H1 (cell line): ENCODE measurements at regions not wholly inside any gene's neighbourhood (a gene's known extent, or its start where the extent isn't known, plus 50 kb on each side); places are given as distances from the start of the nearest gene placed in this dataset.

Experiments used
- CTCF ChIA-PET: fragments of 300-600 bp; sonication (Branson Sonifier 250); formaldehyde crosslinking; loops from one replicate; lab custom pipeline; 2021; ENCODE audit not compliant: partially characterized antibody; lab: Charles Lee
- POLR2A ChIA-PET: fragments of 300-600 bp; sonication (Branson Sonifier 250); formaldehyde crosslinking; loops from one replicate; lab custom pipeline; 2021; ENCODE audit warnings: inconsistent platforms; ENCODE audit not compliant: partially characterized antibody; lab: Charles Lee
- DNase-seq, 2 experiments: peaks; one replicate each; pipeline versions ENCODE4 v3.0.0 to v3.0.0-alpha.2; 2010 to 2022; ENCODE audit warnings: low spot score in 2 of 2, low read depth in 1 of 2, mixed read lengths in 1 of 2
- FAIRE-seq: peaks from 2 replicates; lab custom pipeline; 2011; peaks lifted over from hg19 to GRCh38; lab: Jason Lieb, UNC
- H2AFZ ChIP-seq: 2 replicates; pipeline ENCODE4 v1.8.1; 2012; ENCODE audit warnings: low read length, inconsistent platforms
- H2AK5ac ChIP-seq: 2 replicates; pipeline ENCODE4 v1.6.1; 2013; ENCODE audit warnings: low read depth, low read length
- H2BK120ac ChIP-seq: replicated peaks from 2 replicates; pipeline ENCODE3; 2013; ENCODE audit warnings: low read depth, low read length, inconsistent platforms
- H2BK12ac ChIP-seq: 2 replicates; pipeline ENCODE4 v1.6.1; 2013; ENCODE audit warnings: low read depth, low read length
- H2BK15ac ChIP-seq: 2 replicates; pipeline ENCODE4 v1.6.1; 2013; ENCODE audit warnings: low read length
- H2BK20ac ChIP-seq: 2 replicates; pipeline ENCODE4 v1.6.1; 2013; ENCODE audit warnings: low read length
- H2BK5ac ChIP-seq: 2 replicates; pipeline ENCODE4 v1.6.1; 2013; ENCODE audit warnings: low read depth, low read length
- H3K14ac ChIP-seq: 2 replicates; pipeline ENCODE4 v1.6.1; 2013; ENCODE audit warnings: inconsistent platforms; ENCODE audit not compliant: insufficient read length
- H3K18ac ChIP-seq: 2 replicates; pipeline ENCODE4 v1.6.1; 2013; ENCODE audit warnings: low read length; ENCODE audit errors: extremely low read depth
- H3K23ac ChIP-seq: 2 replicates; pipeline ENCODE4 v1.6.1; 2013; ENCODE audit warnings: inconsistent platforms; ENCODE audit not compliant: insufficient read length
- H3K23me2 ChIP-seq: 2 replicates; pipeline ENCODE4 v1.6.1; 2013; ENCODE audit warnings: low read depth, low read length
- H3K27ac ChIP-seq: 2 replicates; pipeline ENCODE4 v1.6.1; 2011; ENCODE audit warnings: low read depth, low read length, inconsistent platforms
- H3K27me3 ChIP-seq, 4 experiments: replicated peaks in 1 of 4; 1 replicate in 1 of 4; 2 replicates in 3 of 4; pipeline versions ENCODE4 v1.6.1 to v1.8.1; 2011 to 2013; ENCODE audit warnings: low read length in 3 of 4, mild to moderate bottlenecking in 3 of 4, inconsistent platforms in 2 of 4, mixed read lengths in 2 of 4, moderate library complexity in 1 of 4; ENCODE audit not compliant: control insufficient read depth in 3 of 4, insufficient read depth in 3 of 4; ENCODE audit errors: extremely low read depth in 1 of 4
- H3K36me3 ChIP-seq, 4 experiments: 2 replicates each; pipeline versions ENCODE4 v1.6.1 to v1.8.1; 2011 to 2013; ENCODE audit warnings: mild to moderate bottlenecking in 4 of 4, low read length in 3 of 4, moderate library complexity in 2 of 4, control low read depth in 1 of 4, inconsistent platforms in 1 of 4; ENCODE audit not compliant: insufficient read depth in 4 of 4, control insufficient read depth in 2 of 4
- H3K4ac ChIP-seq: replicated peaks from 2 replicates; pipeline ENCODE3; 2013; ENCODE audit warnings: low read length, low read depth, mixed read lengths, inconsistent platforms; ENCODE audit not compliant: insufficient read length
- H3K4me1 ChIP-seq, 4 experiments: replicated peaks in 1 of 4; 1 replicate in 1 of 4; 2 replicates in 3 of 4; pipeline versions ENCODE4 v1.6.1 to v1.8.1; 2011 to 2013; ENCODE audit warnings: low read length in 3 of 4, inconsistent platforms in 2 of 4, mixed read lengths in 1 of 4; ENCODE audit not compliant: insufficient read depth in 4 of 4, control insufficient read depth in 3 of 4
- H3K4me2 ChIP-seq, 2 experiments: 2 replicates each; pipeline versions ENCODE4 v1.6.1 to v1.8.1; 2011 to 2013; ENCODE audit warnings: low read depth in 2 of 2, low read length in 2 of 2, control low read depth in 1 of 2, inconsistent platforms in 1 of 2, mild to moderate bottlenecking in 1 of 2; ENCODE audit not compliant: insufficient read depth in 1 of 2
- H3K4me3 ChIP-seq, 4 experiments: fragments of 200-600, 300-600 bp in 1 of 4; sonication (generic), shearing (Covaris generic), sonication (Bioruptor Twin) in 1 of 4; 2 replicates each; pipeline versions ENCODE4 v1.5.1 to v1.8.1; 2011 to 2016; ENCODE audit warnings: low read length in 4 of 4, low read depth in 3 of 4, control low read depth in 2 of 4, inconsistent platforms in 2 of 4, mild to moderate bottlenecking in 2 of 4, mixed read lengths in 1 of 4, moderate library complexity in 1 of 4; ENCODE audit not compliant: insufficient read depth in 2 of 4; ENCODE audit errors: extremely low read depth in 1 of 4
- H3K56ac ChIP-seq: replicated peaks from 2 replicates; pipeline ENCODE3; 2013; ENCODE audit warnings: low read depth, mild to moderate bottlenecking, mixed read lengths, low read length, inconsistent platforms; ENCODE audit not compliant: insufficient read length
- H3K79me1 ChIP-seq: 2 replicates; pipeline ENCODE4 v1.6.1; 2013; ENCODE audit warnings: low read depth, low read length, control low read depth
- H3K79me2 ChIP-seq, 2 experiments: 2 replicates each; pipeline versions ENCODE4 v1.6.1 to v1.8.1; 2012 to 2013; ENCODE audit warnings: low read length in 2 of 2, mild to moderate bottlenecking in 2 of 2, inconsistent platforms in 1 of 2; ENCODE audit not compliant: insufficient read depth in 2 of 2, control insufficient read depth in 1 of 2
- H3K9ac ChIP-seq, 4 experiments: replicated peaks in 1 of 4; 1 replicate in 1 of 4; 2 replicates in 3 of 4; pipeline versions ENCODE4 v1.6.1 to v1.8.1; 2011 to 2013; ENCODE audit warnings: low read depth in 3 of 4, low read length in 3 of 4, control low read depth in 2 of 4, mild to moderate bottlenecking in 2 of 4, moderate library complexity in 2 of 4, inconsistent platforms in 1 of 4; ENCODE audit errors: extremely low read depth in 1 of 4
- H3K9me3 ChIP-seq, 2 experiments: 2 replicates each; pipeline versions ENCODE4 v1.6.1 to v1.8.1; 2012 to 2013; ENCODE audit warnings: mild to moderate bottlenecking in 2 of 2, moderate library complexity in 2 of 2, control low read depth in 1 of 2, inconsistent platforms in 1 of 2, low read depth in 1 of 2, low read length in 1 of 2, mixed read lengths in 1 of 2; ENCODE audit not compliant: insufficient read depth in 2 of 2
- H4K20me1 ChIP-seq, 2 experiments: replicated peaks in 1 of 2; 2 replicates each; pipeline versions ENCODE3 to v1.8.1; 2011 to 2013; ENCODE audit warnings: inconsistent platforms in 2 of 2, low read length in 2 of 2, mild to moderate bottlenecking in 1 of 2; ENCODE audit not compliant: insufficient read depth in 2 of 2, control insufficient read depth in 1 of 2
- H4K5ac ChIP-seq: 2 replicates; pipeline ENCODE4 v1.6.1; 2013; ENCODE audit warnings: low read length, low read depth, mixed read lengths, inconsistent platforms; ENCODE audit not compliant: insufficient read length
- H4K8ac ChIP-seq: 2 replicates; pipeline ENCODE4 v1.8.0; 2013; ENCODE audit warnings: mild to moderate bottlenecking, moderate library complexity, low read length, inconsistent platforms; ENCODE audit not compliant: insufficient read depth; ENCODE audit errors: extremely low read depth
- H4K91ac ChIP-seq: replicated peaks from 2 replicates; pipeline ENCODE3; 2013; ENCODE audit warnings: low read length, mixed read lengths, inconsistent platforms; ENCODE audit not compliant: insufficient read length
- CREB1 ChIP-seq: IDR thresholded peaks from 2 replicates; pipeline ENCODE4 v1.6.1; 2012; ENCODE audit warnings: inconsistent platforms
- GABPA ChIP-seq: IDR thresholded peaks from 2 replicates; pipeline ENCODE4 v1.6.1; 2011; ENCODE audit warnings: mild to moderate bottlenecking, low read length, moderate library complexity, borderline replicate concordance; ENCODE audit not compliant: insufficient read depth
- SP2 ChIP-seq: IDR thresholded peaks from 2 replicates; pipeline ENCODE4 v1.6.1; 2012; ENCODE audit warnings: mild to moderate bottlenecking, low read length, inconsistent platforms
- TBP ChIP-seq: IDR thresholded peaks from 2 replicates; pipeline ENCODE4 v1.6.1; 2011; ENCODE audit warnings: low read depth, low read length, improper control_type of control experiment
- TEAD4 ChIP-seq: IDR thresholded peaks from 2 replicates; pipeline ENCODE4 v1.6.1; 2012; ENCODE audit warnings: low read depth, low read length, inconsistent platforms, mixed read lengths
- WGBS, 2 experiments: shearing (Covaris generic) in 1 of 2; methylation state at CpG; one replicate each; pipeline versions ENCODE4 v1.1.6 to v1.1.7; 2013 to 2015; ENCODE audit warnings: low lambda C conversion rate in 2 of 2, mixed read lengths in 2 of 2, inconsistent platforms in 1 of 2, low coverage in 1 of 2, missing lambda C conversion rate in 1 of 2; ENCODE audit not compliant: insufficient replicate concordance in 2 of 2, insufficient coverage in 1 of 2, insufficient read length in 1 of 2; ENCODE audit errors: extremely low coverage in 1 of 2, missing lambda C conversion rate in 1 of 2; 5-methylcytosine and 5-hydroxymethylcytosine counted together

- 95% methylated on average over 1 of the region's 1 CpG; no CpG with 5 or more reads in 1 of the 2 experiments for WGBS, 2 experiments
- no peak overlapping the region for H3K4ac ChIP-seq
- no peak overlapping the region for H2BK15ac ChIP-seq
Observed at GRCh38 chr11:90349731-90350130, 126.9 kb upstream of the CHORDC1 start.

More at GRCh38 chr11:90349731-90350130, 126.9 kb upstream of the CHORDC1 start:
- Histone ChIP-seq H4K20me1 (no peaks in the 10 kb centered on the region), H2BK20ac (no peak overlapping the region), H2BK5ac (no peak overlapping the region), H2AK5ac (no peak overlapping the region), H3K36me3 (no peaks in the 10 kb centered on the region), H3K23ac (no peak overlapping the region), H2AFZ (no peak overlapping the region), H3K14ac (no peak overlapping the region), H3K56ac (no peak overlapping the region), H3K4me2 (no peak overlapping the region), H2BK120ac (no peak overlapping the region), H3K79me2 (no peaks in the 10 kb centered on the region), H3K9me3 (no peaks in the 10 kb centered on the region), H4K91ac (no peak overlapping the region), H3K18ac (no peak overlapping the region), H3K4me1 (no peaks in the 10 kb centered on the region), H3K4me3 (no peak overlapping the region), H3K23me2 (no peaks in the 10 kb centered on the region), H2BK12ac (no peak overlapping the region), H3K27me3 (no peaks in the 10 kb centered on the region), H3K79me1 (no peaks in the 10 kb centered on the region), H4K8ac (no peak overlapping the region), H4K5ac (no peak overlapping the region), H3K9ac (no peak overlapping the region), H3K27ac (no peak overlapping the region)
- ChIA-PET POLR2A (no interaction called here), CTCF (no interaction called here)
- FAIRE-seq = no peak
- DNase-seq = no peak
- TF ChIP-seq TEAD4 = no peak
- TF ChIP-seq SP2 = no peak
- no peak for TF ChIP-seq CREB1
- TF ChIP-seq GABPA = no peak
- no peak for TF ChIP-seq TBP
